ENCODE measurements at regions not wholly inside any gene's neighbourhood (a gene's known extent, or its start where the extent isn't known, plus 50 kb on each side); places are given as distances from the start of the nearest gene placed in this dataset.

DNA sequence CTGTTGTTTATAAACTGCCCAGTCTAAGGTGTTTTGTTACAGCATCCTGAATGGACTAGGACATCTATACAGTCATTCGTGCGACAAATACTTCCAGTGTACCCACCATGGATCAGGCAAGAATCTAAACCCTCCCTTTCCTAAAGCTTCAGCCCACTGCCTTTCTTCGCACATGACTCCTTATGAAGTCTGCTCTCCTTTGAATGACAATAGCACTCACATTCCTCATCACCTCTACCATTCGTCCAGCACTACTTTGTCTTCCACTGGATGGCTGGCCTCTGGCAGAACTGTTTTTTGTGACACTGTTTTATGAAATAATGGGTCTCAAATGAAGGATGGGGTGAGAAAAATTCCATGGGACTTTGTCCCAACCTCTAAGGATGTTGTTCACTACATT lies 89.8 kb upstream of the LIN7C start:
- DNase-seq, result no peak
- H3K4me3 Mint-ChIP-seq (ENCODE audit: unreplicated experiment), result no peak overlapping the region
- H3K4me1 Mint-ChIP-seq (ENCODE audit: low read depth, unreplicated experiment), result peaks cover 5% of the 10 kb centered on the region
- peaks cover 1% of the 10 kb centered on the region for H3K9me3 Mint-ChIP-seq (ENCODE audit: unreplicated experiment)
- H3K27ac Mint-ChIP-seq (ENCODE audit: unreplicated experiment), result no peak overlapping the region
- H3K36me3 Mint-ChIP-seq (ENCODE audit: unreplicated experiment), result peaks cover 4% of the 10 kb centered on the region
- TF ChIP-seq CTCF (IDR thresholded peaks at IDR 0.05; ENCODE audit: partially characterized antibody, unreplicated experiment), result no peak
- H3K27me3 Mint-ChIP-seq (ENCODE audit: unreplicated experiment), result no peaks in the 10 kb centered on the region

- Mint-ChIP-seq H3K36me3 (ENCODE audit: unreplicated experiment) (peaks cover 3% of the 10 kb centered on the region), H3K4me3 (ENCODE audit: unreplicated experiment) (no peak overlapping the region), H3K27ac (ENCODE audit: unreplicated experiment) (no peak overlapping the region), H3K4me1 (ENCODE audit: low read depth, unreplicated experiment) (no peaks in the 10 kb centered on the region), H3K27me3 (ENCODE audit: unreplicated experiment) (no peaks in the 10 kb centered on the region), H3K9me3 (ENCODE audit: unreplicated experiment) (peaks cover 1% of the 10 kb centered on the region)
- DNase-seq, result no peak
- TF ChIP-seq CTCF (IDR thresholded peaks at IDR 0.05; ENCODE audit: partially characterized antibody, unreplicated experiment), result no peak
Observed at GRCh38 chr11:27592098-27592780, 85.7 kb upstream of the LIN7C start.

GRCh38 chr11:27582621-27583020 lies 76.1 kb upstream of the LIN7C start:
- no peak overlapping the region for H3K27ac Mint-ChIP-seq (ENCODE audit: unreplicated experiment)
- no peaks in the 10 kb centered on the region for H3K36me3 Mint-ChIP-seq (ENCODE audit: unreplicated experiment)
- no peaks in the 10 kb centered on the region for H3K9me3 Mint-ChIP-seq (ENCODE audit: unreplicated experiment)
- no peak for DNase-seq
- TF ChIP-seq CTCF (IDR thresholded peaks at IDR 0.05; ENCODE audit: partially characterized antibody, unreplicated experiment), result no peak
- H3K27me3 Mint-ChIP-seq (ENCODE audit: unreplicated experiment), result peaks cover 2% of the 10 kb centered on the region
- H3K4me3 Mint-ChIP-seq (ENCODE audit: unreplicated experiment), result no peak overlapping the region
- H3K4me1 Mint-ChIP-seq (ENCODE audit: low read depth, unreplicated experiment), result no peaks in the 10 kb centered on the region

- H3K27ac Mint-ChIP-seq (ENCODE audit: unreplicated experiment), result no peak overlapping the region
- no peaks in the 10 kb centered on the region for H3K27me3 Mint-ChIP-seq (ENCODE audit: unreplicated experiment)
- no peaks in the 10 kb centered on the region for H3K9me3 Mint-ChIP-seq (ENCODE audit: unreplicated experiment)
- peaks cover 16% of the 10 kb centered on the region for H3K4me1 Mint-ChIP-seq (ENCODE audit: low read depth, unreplicated experiment)
- no peaks in the 10 kb centered on the region for H3K36me3 Mint-ChIP-seq (ENCODE audit: unreplicated experiment)
- no peak overlapping the region for H3K4me3 Mint-ChIP-seq (ENCODE audit: unreplicated experiment)
- TF ChIP-seq CTCF (IDR thresholded peaks at IDR 0.05; ENCODE audit: partially characterized antibody, unreplicated experiment), result no peak
- no peak for DNase-seq
Observed at GRCh38 chr11:27574342-27574741, 67.8 kb upstream of the LIN7C start.

GRCh38 chr11:27573024-27573423 lies 66.5 kb upstream of the LIN7C start:
- TF ChIP-seq CTCF (IDR thresholded peaks at IDR 0.05; ENCODE audit: partially characterized antibody, unreplicated experiment), result no peak
- H3K4me1 Mint-ChIP-seq (ENCODE audit: low read depth, unreplicated experiment), result peaks cover 16% of the 10 kb centered on the region
- no peak overlapping the region for H3K27ac Mint-ChIP-seq (ENCODE audit: unreplicated experiment)
- no peak for DNase-seq
- H3K27me3 Mint-ChIP-seq (ENCODE audit: unreplicated experiment), result no peaks in the 10 kb centered on the region
- no peaks in the 10 kb centered on the region for H3K36me3 Mint-ChIP-seq (ENCODE audit: unreplicated experiment)
- H3K4me3 Mint-ChIP-seq (ENCODE audit: unreplicated experiment), result no peak overlapping the region
- H3K9me3 Mint-ChIP-seq (ENCODE audit: unreplicated experiment), result no peaks in the 10 kb centered on the region
